ENCODE measurements at regions not wholly inside any gene's neighbourhood (a gene's known extent, or its start where the extent isn't known, plus 50 kb on each side); places are given as distances from the start of the nearest gene placed in this dataset.

- TF ChIP-seq HDGF (IDR thresholded peaks at IDR 0.05; ENCODE audit: borderline replicate concordance): no peak
- TF ChIP-seq SUZ12 (IDR thresholded peaks at IDR 0.05): no peak
- TF ChIP-seq FOXM1 (IDR thresholded peaks at IDR 0.05; ENCODE audit: borderline replicate concordance): no peak
- TF ChIP-seq CTBP1 (IDR thresholded peaks at IDR 0.05; ENCODE audit: borderline replicate concordance): no peak
- TF ChIP-seq ARNT (IDR thresholded peaks at IDR 0.05): no peak
- TF ChIP-seq ZNF384 (IDR thresholded peaks at IDR 0.05): no peak
- no peak for TF ChIP-seq BHLHE40 (IDR thresholded peaks at IDR 0.05; ENCODE audit: borderline replicate concordance)
- no peak for TF ChIP-seq ELF4 (IDR thresholded peaks at IDR 0.05)
- no peak for TF ChIP-seq FOXK2 (IDR thresholded peaks at IDR 0.05)
- TF ChIP-seq TARDBP (IDR thresholded peaks at IDR 0.05): no peak
- TF ChIP-seq NFRKB (IDR thresholded peaks at IDR 0.05): no peak
- TF ChIP-seq LEF1 (IDR thresholded peaks at IDR 0.05; ENCODE audit: borderline replicate concordance): no peak
- TF ChIP-seq FOXA1 (IDR thresholded peaks at IDR 0.05): no peak
- TF ChIP-seq L3MBTL2 (conservative IDR thresholded peaks at IDR 0.05): no peak
- no peak for TF ChIP-seq PKNOX1 (IDR thresholded peaks at IDR 0.05)
- CTCF ChIA-PET: no interaction called here
Measured at GRCh38 chrX:146451136-146451535, 358.4 kb upstream of the CXorf51B start.

GRCh38 chrX:146454363-146454762, 355.2 kb upstream of the CXorf51B start:
- POLR2A ChIA-PET: no interaction called here
- CTCF ChIA-PET: no interaction called here
- TF ChIP-seq SP1 (IDR thresholded peaks at IDR 0.05): no peak
- no peak for TF ChIP-seq NFRKB (IDR thresholded peaks at IDR 0.05)
- no peak for TF ChIP-seq ZNF384 (IDR thresholded peaks at IDR 0.05)
- TF ChIP-seq LEF1 (IDR thresholded peaks at IDR 0.05; ENCODE audit: borderline replicate concordance): no peak
- DNase-seq (ENCODE audit: extremely low spot score): no peak

More at GRCh38 chrX:146451136-146451535, 358.4 kb upstream of the CXorf51B start:
- POLR2A ChIA-PET: no interaction called here
- DNase-seq (ENCODE audit: extremely low spot score): no peak

- no peak for DNase-seq (ENCODE audit: extremely low spot score)
- ChIA-PET POLR2A (no interaction called here), CTCF (no interaction called here)
- no peak for TF ChIP-seq NFRKB (IDR thresholded peaks at IDR 0.05)
- TF ChIP-seq SP1 (IDR thresholded peaks at IDR 0.05): no peak
- no peak for TF ChIP-seq ELF4 (IDR thresholded peaks at IDR 0.05)
- no peak for TF ChIP-seq ZNF384 (IDR thresholded peaks at IDR 0.05)
- TF ChIP-seq PKNOX1 (IDR thresholded peaks at IDR 0.05): no peak
- TF ChIP-seq BHLHE40 (IDR thresholded peaks at IDR 0.05; ENCODE audit: borderline replicate concordance): no peak
- no peak for TF ChIP-seq ARNT (IDR thresholded peaks at IDR 0.05)
- no peak for TF ChIP-seq TARDBP (IDR thresholded peaks at IDR 0.05)
- TF ChIP-seq L3MBTL2 (conservative IDR thresholded peaks at IDR 0.05): no peak
- no peak for TF ChIP-seq FOXA1 (IDR thresholded peaks at IDR 0.05)
- no peak for TF ChIP-seq FOXM1 (IDR thresholded peaks at IDR 0.05; ENCODE audit: borderline replicate concordance)
- no peak for TF ChIP-seq CTBP1 (IDR thresholded peaks at IDR 0.05; ENCODE audit: borderline replicate concordance)
- no peak for TF ChIP-seq SUZ12 (IDR thresholded peaks at IDR 0.05)
Measured at GRCh38 chrX:146456058-146456457, 353.5 kb upstream of the CXorf51B start.

- DNase-seq (ENCODE audit: extremely low spot score): no peak
- TF ChIP-seq FOXA1 (IDR thresholded peaks at IDR 0.05): no peak
- TF ChIP-seq LEF1 (IDR thresholded peaks at IDR 0.05; ENCODE audit: borderline replicate concordance): no peak
- ChIA-PET CTCF (no interaction called here), POLR2A (no interaction called here)
Measured at GRCh38 chrX:146477341-146477740, 332.2 kb upstream of the CXorf51B start.

GRCh38 chrX:146481735-146482134, 327.8 kb upstream of the CXorf51B start:
- ChIA-PET POLR2A (no interaction called here), CTCF (no interaction called here)
- TF ChIP-seq NFRKB (IDR thresholded peaks at IDR 0.05) (no peak), FOXM1 (IDR thresholded peaks at IDR 0.05; ENCODE audit: borderline replicate concordance) (no peak), L3MBTL2 (conservative IDR thresholded peaks at IDR 0.05) (no peak), ARNT (IDR thresholded peaks at IDR 0.05) (no peak), BHLHE40 (IDR thresholded peaks at IDR 0.05; ENCODE audit: borderline replicate concordance) (no peak), FOXA1 (IDR thresholded peaks at IDR 0.05) (no peak), HDGF (IDR thresholded peaks at IDR 0.05; ENCODE audit: borderline replicate concordance) (no peak), SP1 (IDR thresholded peaks at IDR 0.05) (no peak), ZNF384 (IDR thresholded peaks at IDR 0.05) (no peak), LEF1 (IDR thresholded peaks at IDR 0.05; ENCODE audit: borderline replicate concordance) (no peak), TARDBP (IDR thresholded peaks at IDR 0.05) (no peak), FOXK2 (IDR thresholded peaks at IDR 0.05) (no peak), SUZ12 (IDR thresholded peaks at IDR 0.05) (no peak), ELF4 (IDR thresholded peaks at IDR 0.05) (no peak), CTBP1 (IDR thresholded peaks at IDR 0.05; ENCODE audit: borderline replicate concordance) (no peak), PKNOX1 (IDR thresholded peaks at IDR 0.05) (no peak)
- no peak for DNase-seq (ENCODE audit: extremely low spot score)
